SK-N-SH (cell line): ENCODE measurements at regions not wholly inside any gene's neighbourhood (a gene's known extent, or its start where the extent isn't known, plus 50 kb on each side); places are given as distances from the start of the nearest gene placed in this dataset.

ENCODE experiments used
- CTCF ChIA-PET: fragments of 300-600, 350-600 bp; formaldehyde crosslinking; extraction: SDS; loops from one replicate; lab custom pipeline; 2021; lab: Yijun Ruan, JAX
- POLR2A ChIA-PET: fragments of 350-600 bp; sonication (Branson Sonifier 250); formaldehyde crosslinking; extraction: SDS; loops from one replicate; lab custom pipeline; 2020; ENCODE audit warnings: antibody characterized with exemption, inconsistent platforms; lab: Yijun Ruan, JAX
- DNase-seq: peaks from one replicate; pipeline ENCODE4 v3.0.0; 2012
- H2AFZ ChIP-seq: fragments of 200-600 bp; sonication (generic); 2 replicates; pipeline ENCODE4 v1.8.1; 2016; ENCODE audit warnings: antibody characterized with exemption, mild to moderate bottlenecking, low read depth
- H3F3A ChIP-seq: fragments of 200-600 bp; sonication (generic); replicated peaks from 2 replicates; pipeline ENCODE3; 2016; ENCODE audit warnings: antibody characterized with exemption, mild to moderate bottlenecking; ENCODE audit not compliant: insufficient read depth
- H3K27ac ChIP-seq, 2 experiments: fragments of 200-500 bp in 1 of 2; fragments of 200-600 bp in 1 of 2; sonication (Bioruptor generic) in 1 of 2; sonication (generic), shearing (Covaris generic) in 1 of 2; 2 replicates each; pipeline versions ENCODE4 v1.5.1 to v1.6.1; 2014 to 2016; ENCODE audit warnings: low read depth in 2 of 2, inconsistent platforms in 1 of 2, low read length in 1 of 2, mild to moderate bottlenecking in 1 of 2, mixed read lengths in 1 of 2
- H3K27me3 ChIP-seq: fragments of 200-600 bp; sonication (generic), shearing (Covaris generic); 2 replicates; pipeline ENCODE4 v1.6.1; 2016; ENCODE audit warnings: mixed run types; ENCODE audit not compliant: insufficient read depth
- H3K36me3 ChIP-seq, 2 experiments: fragments of 200-500 bp in 1 of 2; fragments of 200-600 bp in 1 of 2; sonication (Bioruptor generic) in 1 of 2; sonication (generic) in 1 of 2; replicated peaks in 1 of 2; 2 replicates each; pipeline versions ENCODE3 to v1.5.1; 2014 to 2016; ENCODE audit warnings: low read length in 1 of 2, mild to moderate bottlenecking in 1 of 2; ENCODE audit not compliant: insufficient read depth in 2 of 2, control insufficient read depth in 1 of 2
- H3K4me1 ChIP-seq, 2 experiments: fragments of 200-500 bp in 1 of 2; fragments of 200-600 bp in 1 of 2; sonication (Bioruptor generic) in 1 of 2; sonication (generic), shearing (Covaris generic) in 1 of 2; 2 replicates each; pipeline versions ENCODE4 v1.5.1 to v1.6.1; 2014 to 2016; ENCODE audit warnings: low read depth in 1 of 2, low read length in 1 of 2, mixed run types in 1 of 2; ENCODE audit not compliant: insufficient read depth in 2 of 2, control insufficient read depth in 1 of 2
- H3K4me2 ChIP-seq: fragments of 200-600 bp; sonication (generic), shearing (Covaris generic); 2 replicates; pipeline ENCODE4 v1.6.1; 2017; ENCODE audit warnings: mixed run types
- H3K4me3 ChIP-seq, 2 experiments: fragments of 200-500 bp in 1 of 2; fragments of 200-600 bp in 1 of 2; sonication (Bioruptor generic) in 1 of 2; sonication (generic), shearing (Covaris generic) in 1 of 2; 2 replicates each; pipeline versions ENCODE4 v1.5.1 to v1.8.1; 2014 to 2016; ENCODE audit warnings: low read depth in 2 of 2, inconsistent platforms in 1 of 2, low read length in 1 of 2, mild to moderate bottlenecking in 1 of 2, mixed read lengths in 1 of 2, moderate library complexity in 1 of 2
- H3K79me2 ChIP-seq: fragments of 200-600 bp; sonication (generic); 2 replicates; pipeline ENCODE4 v1.8.1; 2017; ENCODE audit warnings: mild to moderate bottlenecking; ENCODE audit not compliant: insufficient read depth
- H3K9ac ChIP-seq: fragments of 200-600 bp; sonication (generic); 2 replicates; pipeline ENCODE4 v1.6.1; 2017; ENCODE audit warnings: mixed run types
- H3K9me2 ChIP-seq: fragments of 200-600 bp; sonication (generic); 2 replicates; pipeline ENCODE4 v1.6.1; 2017; ENCODE audit warnings: mixed run types
- H3K9me3 ChIP-seq: fragments of 200-600 bp; sonication (generic); 2 replicates; pipeline ENCODE4 v1.6.1; 2017; ENCODE audit warnings: mixed run types, mild to moderate bottlenecking, moderate library complexity
- H4K20me1 ChIP-seq: fragments of 200-600 bp; sonication (generic); 2 replicates; pipeline ENCODE4 v1.6.1; 2017; ENCODE audit warnings: mild to moderate bottlenecking, mixed run types; ENCODE audit not compliant: insufficient read depth
- EP300 ChIP-seq, 2 experiments: IDR thresholded peaks; 2 replicates each; pipeline versions ENCODE4 v1.4.0 to v1.6.1; 2012; ENCODE audit warnings: borderline replicate concordance in 1 of 2, low read depth in 1 of 2, low read length in 1 of 2
- EZH2phosphoT487 ChIP-seq: fragments of 200-600 bp; sonication (generic); IDR thresholded peaks from 2 replicates; pipeline ENCODE4 v1.6.1; 2017; ENCODE audit warnings: low read depth, mixed run types, mild to moderate bottlenecking, antibody characterized with exemption, moderate library complexity, borderline replicate concordance
- FOXJ3 ChIP-seq: sonication (generic); formaldehyde crosslinking; IDR thresholded peaks from 2 replicates; pipeline ENCODE4 v1.5.1; 2020; ENCODE audit warnings: mild to moderate bottlenecking, missing genetic modification reagents
- GABPA ChIP-seq: IDR thresholded peaks from 2 replicates; pipeline ENCODE4 v1.4.0; 2012; ENCODE audit warnings: low read depth, mild to moderate bottlenecking
- GATA2 ChIP-seq: sonication (generic); formaldehyde crosslinking; IDR thresholded peaks from 2 replicates; pipeline ENCODE4 v1.5.0; 2020; ENCODE audit warnings: mild to moderate bottlenecking, missing genetic modification reagents
- MXI1 ChIP-seq: IDR thresholded peaks from 2 replicates; pipeline ENCODE4 v1.6.1; 2012; ENCODE audit warnings: mild to moderate bottlenecking, low read depth, low read length, improper control_type of control experiment
- NRF1 ChIP-seq: IDR thresholded peaks from 2 replicates; pipeline ENCODE4 v1.6.1; 2012; ENCODE audit warnings: low read depth, mild to moderate bottlenecking, low read length
- POLR2AphosphoS5 ChIP-seq: IDR thresholded peaks from 2 replicates; pipeline ENCODE4 v1.6.1; 2012; ENCODE audit warnings: low read depth, low read length
- RFX5 ChIP-seq: IDR thresholded peaks from 2 replicates; pipeline ENCODE4 v1.6.1; 2012; ENCODE audit warnings: mild to moderate bottlenecking, improper control_type of control experiment, low read length
- SIN3A ChIP-seq: IDR thresholded peaks from 2 replicates; pipeline ENCODE4 v1.6.1; 2012; ENCODE audit warnings: low read depth, mild to moderate bottlenecking, low read length, moderate library complexity, borderline replicate concordance
- SMC3 ChIP-seq: IDR thresholded peaks from 2 replicates; pipeline ENCODE4 v1.6.1; 2012; ENCODE audit warnings: low read depth, low read length, improper control_type of control experiment
- YY1 ChIP-seq: IDR thresholded peaks from 2 replicates; pipeline ENCODE4 v1.4.0; 2012; ENCODE audit warnings: low read depth, mild to moderate bottlenecking
- WGBS: methylation state at CpG from one replicate; pipeline ENCODE4 v1.1.6; 2017; ENCODE audit warnings: low lambda C conversion rate; 5-methylcytosine and 5-hydroxymethylcytosine counted together
- TF ChIP-seq, protein P1 (sequence below): IDR thresholded peaks from 2 replicates; pipeline ENCODE4 v1.4.0; 2012; ENCODE audit warnings: low read depth, borderline replicate concordance
- TF ChIP-seq, protein P2 (sequence below): IDR thresholded peaks from 2 replicates; pipeline ENCODE4 v1.4.0; 2012; ENCODE audit warnings: low read depth, borderline replicate concordance
- TF ChIP-seq, protein P3 (sequence below): IDR thresholded peaks from 2 replicates; pipeline ENCODE4; 2012
- TF ChIP-seq, protein P4 (sequence below): IDR thresholded peaks from 2 replicates; pipeline ENCODE4 v1.4.0; 2012; ENCODE audit warnings: low read depth
- TF ChIP-seq, protein P5 (sequence below): fragments of 150-350 bp; IDR thresholded peaks from 2 replicates; pipeline ENCODE4 v1.6.1; 2017; ENCODE audit warnings: antibody characterized with exemption, low read length, low read depth, borderline replicate concordance

DNA sequence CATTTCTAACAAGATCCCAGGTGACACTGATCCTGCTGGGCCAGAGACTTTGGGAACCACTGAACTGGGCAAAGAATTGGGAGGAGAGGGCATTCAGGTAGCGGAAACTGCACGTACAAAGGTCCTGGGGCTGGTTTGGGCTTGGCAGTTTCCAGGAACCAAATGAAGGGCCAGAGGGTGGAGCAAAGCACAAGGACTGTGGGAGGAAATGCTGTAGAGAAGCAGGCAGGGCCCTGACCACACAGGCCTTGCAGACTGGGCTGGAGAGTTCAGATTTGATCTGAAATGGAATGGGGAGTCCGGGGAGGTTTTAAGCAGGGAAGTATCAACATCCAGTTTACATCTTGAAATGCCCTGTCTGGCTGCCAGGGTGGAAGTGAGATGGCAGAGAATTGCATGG lies 195.1 kb downstream of the PHETA1 start (continued):
- TF ChIP-seq, protein P1, sequence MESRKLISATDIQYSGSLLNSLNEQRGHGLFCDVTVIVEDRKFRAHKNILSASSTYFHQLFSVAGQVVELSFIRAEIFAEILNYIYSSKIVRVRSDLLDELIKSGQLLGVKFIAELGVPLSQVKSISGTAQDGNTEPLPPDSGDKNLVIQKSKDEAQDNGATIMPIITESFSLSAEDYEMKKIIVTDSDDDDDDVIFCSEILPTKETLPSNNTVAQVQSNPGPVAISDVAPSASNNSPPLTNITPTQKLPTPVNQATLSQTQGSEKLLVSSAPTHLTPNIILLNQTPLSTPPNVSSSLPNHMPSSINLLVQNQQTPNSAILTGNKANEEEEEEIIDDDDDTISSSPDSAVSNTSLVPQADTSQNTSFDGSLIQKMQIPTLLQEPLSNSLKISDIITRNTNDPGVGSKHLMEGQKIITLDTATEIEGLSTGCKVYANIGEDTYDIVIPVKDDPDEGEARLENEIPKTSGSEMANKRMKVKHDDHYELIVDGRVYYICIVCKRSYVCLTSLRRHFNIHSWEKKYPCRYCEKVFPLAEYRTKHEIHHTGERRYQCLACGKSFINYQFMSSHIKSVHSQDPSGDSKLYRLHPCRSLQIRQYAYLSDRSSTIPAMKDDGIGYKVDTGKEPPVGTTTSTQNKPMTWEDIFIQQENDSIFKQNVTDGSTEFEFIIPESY = no peak
- TF ChIP-seq GATA2 (CRISPR knock-in tag) (no peak), NRF1 (no peak), YY1 (no peak)

DNA sequence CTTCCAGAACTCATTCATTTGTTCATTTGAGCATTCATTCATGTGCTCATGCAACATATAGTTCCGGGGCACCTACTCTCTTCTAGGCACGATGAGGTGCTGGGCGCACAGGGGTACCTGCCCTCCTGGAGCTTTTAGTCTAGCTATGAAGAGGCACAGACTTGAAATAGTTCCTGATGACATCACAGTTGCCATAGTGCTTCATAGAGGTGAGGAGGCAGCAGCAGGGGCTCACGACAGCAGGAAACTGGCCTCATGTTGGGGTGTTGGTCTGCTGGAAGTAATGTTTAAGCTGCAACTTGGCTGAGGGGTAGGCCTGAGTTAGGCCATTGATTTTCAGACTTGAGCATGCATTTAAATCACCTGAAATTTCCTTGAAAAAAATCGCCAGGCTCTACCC lies 195.5 kb downstream of the PHETA1 start:
- Histone ChIP-seq H3K4me3 (no peak overlapping the region), H3F3A (no peaks in the 10 kb centered on the region), H3K9me2 (no peaks in the 10 kb centered on the region), H3K36me3 (no peaks in the 10 kb centered on the region), H3K4me2 (no peak overlapping the region), H3K27ac (peak overlapping the region in 1 of 2 experiments; percentile 82; a peak in 2 of 4 replicates), H3K9me3 (no peaks in the 10 kb centered on the region), H4K20me1 (no peaks in the 10 kb centered on the region), H3K27me3 (no peaks in the 10 kb centered on the region), H3K9ac (no peak overlapping the region), H3K79me2 (no peaks in the 10 kb centered on the region), H2AFZ (no peak overlapping the region), H3K4me1 (peaks cover 0 to 52% of the 10 kb centered on the region in 2 experiments; a peak in 2 of 4 replicates)
- TF ChIP-seq, protein P2, sequence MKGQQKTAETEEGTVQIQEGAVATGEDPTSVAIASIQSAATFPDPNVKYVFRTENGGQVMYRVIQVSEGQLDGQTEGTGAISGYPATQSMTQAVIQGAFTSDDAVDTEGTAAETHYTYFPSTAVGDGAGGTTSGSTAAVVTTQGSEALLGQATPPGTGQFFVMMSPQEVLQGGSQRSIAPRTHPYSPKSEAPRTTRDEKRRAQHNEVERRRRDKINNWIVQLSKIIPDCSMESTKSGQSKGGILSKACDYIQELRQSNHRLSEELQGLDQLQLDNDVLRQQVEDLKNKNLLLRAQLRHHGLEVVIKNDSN = no peak
- TF ChIP-seq, protein P1 = no peak
- TF ChIP-seq RFX5 = peak; percentile 54; the same call in 1 of the 2 replicates
- WGBS = 75% methylated on average over 4 of the region's 5 CpGs
- POLR2A ChIA-PET = no interaction called here
- no peak for DNase-seq
- CTCF ChIA-PET = interaction anchor here (1.0 to 2.5 kb wide), 8 partner anchors 15 to 134 kb away, joined by 3 to 11 read pairs (median 4); no protein-coding TSS in a partner anchor

DNA sequence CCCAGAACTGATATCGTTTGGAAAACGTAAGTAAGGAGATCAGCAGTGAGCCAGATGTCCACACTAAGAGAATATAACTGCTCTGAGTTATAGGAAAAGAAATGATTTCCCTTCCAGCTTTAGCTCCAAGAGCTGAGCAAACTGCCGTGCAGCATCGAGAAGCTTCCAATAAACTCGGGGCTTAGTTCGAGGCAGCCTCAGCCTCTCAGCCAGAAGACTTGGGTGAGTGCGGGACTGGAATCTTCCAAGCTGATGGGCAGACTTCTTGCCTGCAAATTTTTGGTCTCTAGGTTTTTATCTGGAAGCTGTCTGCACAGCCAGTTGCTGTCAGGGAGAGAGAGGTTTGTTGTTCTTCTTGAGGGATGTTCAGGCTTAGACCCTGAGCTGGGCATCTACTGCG lies 196.1 kb downstream of the PHETA1 start:
- Histone ChIP-seq H3K27ac (peak overlapping the region in 1 of 2 experiments; percentile 82; a peak in 2 of 4 replicates), H4K20me1 (no peaks in the 10 kb centered on the region), H3K9me2 (no peaks in the 10 kb centered on the region), H3K9me3 (no peaks in the 10 kb centered on the region), H3K4me2 (no peak overlapping the region), H2AFZ (no peak overlapping the region), H3K4me1 (peaks cover 0 to 48% of the 10 kb centered on the region in 2 experiments; a peak in 2 of 4 replicates), H3K4me3 (no peak overlapping the region), H3F3A (no peaks in the 10 kb centered on the region), H3K36me3 (no peaks in the 10 kb centered on the region), H3K79me2 (no peaks in the 10 kb centered on the region), H3K9ac (no peak overlapping the region), H3K27me3 (no peaks in the 10 kb centered on the region)
- DNase-seq = no peak
- ChIA-PET POLR2A (no interaction called here), CTCF (interaction anchor here (1.0 to 2.5 kb wide), 8 partner anchors 14 to 149 kb away, joined by 3 to 11 read pairs (median 4); no protein-coding TSS in a partner anchor)
- WGBS = 39% methylated on average over 8 of the region's 8 CpGs
- no peak for TF ChIP-seq SIN3A
- no peak for TF ChIP-seq MXI1
- TF ChIP-seq EP300 (IDR thresholded peaks at IDR 0.05; ENCODE audit: borderline replicate concordance in 1 of 2, low read depth in 1 of 2, low read length in 1 of 2) = no peak
- TF ChIP-seq SMC3 = no peak
- TF ChIP-seq FOXJ3 (CRISPR knock-in tag) = no peak
- TF ChIP-seq, protein P3, sequence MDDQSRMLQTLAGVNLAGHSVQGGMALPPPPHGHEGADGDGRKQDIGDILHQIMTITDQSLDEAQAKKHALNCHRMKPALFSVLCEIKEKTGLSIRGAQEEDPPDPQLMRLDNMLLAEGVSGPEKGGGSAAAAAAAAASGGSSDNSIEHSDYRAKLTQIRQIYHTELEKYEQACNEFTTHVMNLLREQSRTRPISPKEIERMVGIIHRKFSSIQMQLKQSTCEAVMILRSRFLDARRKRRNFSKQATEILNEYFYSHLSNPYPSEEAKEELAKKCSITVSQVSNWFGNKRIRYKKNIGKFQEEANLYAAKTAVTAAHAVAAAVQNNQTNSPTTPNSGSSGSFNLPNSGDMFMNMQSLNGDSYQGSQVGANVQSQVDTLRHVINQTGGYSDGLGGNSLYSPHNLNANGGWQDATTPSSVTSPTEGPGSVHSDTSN = no peak
- TF ChIP-seq, protein P2 = no peak
- TF ChIP-seq POLR2AphosphoS5 = no peak
- TF ChIP-seq, protein P4, sequence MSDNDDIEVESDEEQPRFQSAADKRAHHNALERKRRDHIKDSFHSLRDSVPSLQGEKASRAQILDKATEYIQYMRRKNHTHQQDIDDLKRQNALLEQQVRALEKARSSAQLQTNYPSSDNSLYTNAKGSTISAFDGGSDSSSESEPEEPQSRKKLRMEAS = no peak
- TF ChIP-seq GABPA = no peak
- TF ChIP-seq, protein P5, sequence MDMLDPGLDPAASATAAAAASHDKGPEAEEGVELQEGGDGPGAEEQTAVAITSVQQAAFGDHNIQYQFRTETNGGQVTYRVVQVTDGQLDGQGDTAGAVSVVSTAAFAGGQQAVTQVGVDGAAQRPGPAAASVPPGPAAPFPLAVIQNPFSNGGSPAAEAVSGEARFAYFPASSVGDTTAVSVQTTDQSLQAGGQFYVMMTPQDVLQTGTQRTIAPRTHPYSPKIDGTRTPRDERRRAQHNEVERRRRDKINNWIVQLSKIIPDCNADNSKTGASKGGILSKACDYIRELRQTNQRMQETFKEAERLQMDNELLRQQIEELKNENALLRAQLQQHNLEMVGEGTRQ = no peak
- no peak for TF ChIP-seq EZH2phosphoT487
